ENCODE measurements at regions not wholly inside any gene's neighbourhood (a gene's known extent, or its start where the extent isn't known, plus 50 kb on each side); places are given as distances from the start of the nearest gene placed in this dataset.
"Not testable (repeated sequence)": the region's sequence is repeated elsewhere in the genome, so short reads cannot be mapped to it uniquely, and the experiment has no call there.

DNA sequence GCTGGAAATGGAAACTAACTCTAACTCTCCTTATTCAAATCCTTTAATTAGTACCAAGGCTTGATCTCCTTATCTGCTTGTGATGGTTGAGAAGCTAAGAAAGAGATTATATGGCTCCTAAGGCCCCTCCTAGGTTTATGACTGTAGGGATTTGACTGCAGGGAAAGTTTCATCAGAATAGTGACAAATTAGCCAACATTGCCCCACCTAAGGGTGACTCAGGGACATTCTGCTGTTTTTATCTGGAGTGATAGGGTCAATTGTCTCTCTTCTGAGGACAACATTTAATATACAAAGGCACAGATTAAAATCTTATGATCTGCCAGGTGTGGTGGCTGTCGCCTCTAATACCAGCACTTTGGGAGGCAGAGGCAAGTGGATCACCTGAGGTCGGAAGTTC is 138.1 kb upstream of the MARCKS start:
- H3K27me3 ChIP-seq, result no peaks in the 10 kb centered on the region
- intact Hi-C loops (cut with DNase I), result no loop called here
- H3K4me1 ChIP-seq (ENCODE audit: insufficient read depth), result peaks cover 2% of the 10 kb centered on the region
- H3K27ac ChIP-seq, result no peak overlapping the region
- H3K4me3 ChIP-seq, result no peak overlapping the region
- DNase-seq, result no peak
- WGBS, 3 donors, result 97 to 99% (median 97%) methylated on average over 2 of the region's 2 CpGs
- TF ChIP-seq CTCF (IDR thresholded peaks at IDR 0.05) (no peak), EP300 (IDR thresholded peaks at IDR 0.05) (no peak)
- H3K36me3 ChIP-seq, result no peaks in the 10 kb centered on the region
- H3K9me3 ChIP-seq, result no peaks in the 10 kb centered on the region

GRCh38 chr6:113719545-113719944 is 137.6 kb upstream of the MARCKS start:
- WGBS, 3 donors, result 96 to 99% (median 97%) methylated on average over 4 of the region's 4 CpGs
- Histone ChIP-seq H3K27ac (no peak overlapping the region), H3K9me3 (no peaks in the 10 kb centered on the region), H3K36me3 (no peaks in the 10 kb centered on the region), H3K4me3 (no peak overlapping the region), H3K4me1 (ENCODE audit: insufficient read depth) (peaks cover 2% of the 10 kb centered on the region), H3K27me3 (no peaks in the 10 kb centered on the region)
- TF ChIP-seq POLR2A (IDR thresholded peaks at IDR 0.05) (no peak), EP300 (IDR thresholded peaks at IDR 0.05) (no peak), CTCF (IDR thresholded peaks at IDR 0.05) (no peak)
- intact Hi-C loops (cut with DNase I), result no loop called here
- no peak for DNase-seq

- no peak for DNase-seq
- intact Hi-C loops (cut with DNase I), result no loop called here
- no peaks in the 10 kb centered on the region for H3K9me3 ChIP-seq
- H3K4me1 ChIP-seq (ENCODE audit: insufficient read depth), result peaks cover 2% of the 10 kb centered on the region
- no peak overlapping the region for H3K4me3 ChIP-seq
- WGBS, 3 donors, result 23 to 29% (median 23%) methylated on average over 4 of the region's 4 CpGs
- TF ChIP-seq EP300 (IDR thresholded peaks at IDR 0.05), result no peak
- TF ChIP-seq POLR2A (IDR thresholded peaks at IDR 0.05), result no peak
- no peak for TF ChIP-seq CTCF (IDR thresholded peaks at IDR 0.05)
- H3K27ac ChIP-seq, result no peak overlapping the region
- no peaks in the 10 kb centered on the region for H3K36me3 ChIP-seq
- no peaks in the 10 kb centered on the region for H3K27me3 ChIP-seq
Measured at GRCh38 chr6:113723182-113723581, 134.0 kb upstream of the MARCKS start.

DNA sequence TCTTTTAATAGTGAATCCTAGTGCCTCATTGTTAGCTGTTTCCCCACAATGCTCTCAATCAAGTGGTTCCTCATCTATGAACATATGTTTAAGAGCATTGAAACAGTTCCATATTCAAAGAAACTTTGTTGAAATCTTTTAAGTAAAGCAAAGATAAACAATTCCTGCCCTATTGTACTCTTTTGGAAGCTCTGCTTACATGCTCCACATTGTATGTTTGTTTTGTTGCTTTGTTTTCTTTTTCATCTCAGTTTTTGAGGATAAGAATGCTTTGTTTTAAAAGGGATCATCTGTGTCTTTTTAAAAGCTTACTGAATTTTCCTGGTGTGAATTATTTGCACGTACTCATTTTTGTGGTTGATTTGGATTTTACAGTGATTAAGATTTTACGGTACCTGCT is 132.2 kb upstream of the MARCKS start:
- H3K9me3 ChIP-seq; H3K27me3 ChIP-seq; DNase-seq; H3K4me3 ChIP-seq; H3K36me3 ChIP-seq; intact Hi-C loops (cut with DNase I); H3K4me1 ChIP-seq (ENCODE audit: insufficient read depth); H3K27ac ChIP-seq: not testable (repeated sequence)
- 18 to 75% (median 45%) methylated on average over 2 of the region's 2 CpGs for WGBS, 3 donors

- H3K9me3 ChIP-seq, result no peaks in the 10 kb centered on the region
- no peaks in the 10 kb centered on the region for H3K4me1 ChIP-seq (ENCODE audit: insufficient read depth)
- WGBS, 3 donors, result 85 to 88% (median 85%) methylated on average over 3 of the region's 3 CpGs
- no peaks in the 10 kb centered on the region for H3K36me3 ChIP-seq
- intact Hi-C loops (cut with DNase I), result no loop called here
- H3K4me3 ChIP-seq, result no peak overlapping the region
- H3K27me3 ChIP-seq, result no peaks in the 10 kb centered on the region
- no peak for DNase-seq
- no peak overlapping the region for H3K27ac ChIP-seq
- TF ChIP-seq POLR2A (IDR thresholded peaks at IDR 0.05), result no peak
- no peak for TF ChIP-seq CTCF (IDR thresholded peaks at IDR 0.05)
- no peak for TF ChIP-seq EP300 (IDR thresholded peaks at IDR 0.05)
Measured at GRCh38 chr6:113731541-113731940, 125.6 kb upstream of the MARCKS start.

Data from ovary (tissue), 7 donors.